ENCODE measurements at regions not wholly inside any gene's neighbourhood (a gene's known extent, or its start where the extent isn't known, plus 50 kb on each side); places are given as distances from the start of the nearest gene placed in this dataset.

DNA sequence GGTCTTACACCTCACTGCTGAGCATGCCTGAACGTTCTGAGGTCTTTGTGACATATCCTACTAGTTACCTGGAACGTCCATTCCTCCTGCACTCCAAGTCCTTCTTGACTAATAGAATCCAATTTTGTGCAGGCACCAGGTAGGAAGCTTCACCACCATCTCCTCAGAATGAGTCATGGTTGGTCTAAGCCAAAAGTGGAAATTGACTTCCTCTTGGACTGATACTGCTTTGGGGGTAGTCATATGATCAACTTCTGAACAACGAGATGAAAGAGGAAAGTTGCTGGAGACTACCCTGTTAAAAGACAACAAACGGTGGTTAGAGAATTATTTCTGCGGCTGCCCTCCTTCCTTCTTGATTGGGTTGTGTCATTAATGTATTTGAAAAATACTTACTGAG is 374.2 kb upstream of the LARGE1 start:
- H3K27me3 ChIP-seq (ENCODE audit: insufficient read depth, poor library complexity, severe bottlenecking), result peaks cover 2% of the 10 kb centered on the region

DNA sequence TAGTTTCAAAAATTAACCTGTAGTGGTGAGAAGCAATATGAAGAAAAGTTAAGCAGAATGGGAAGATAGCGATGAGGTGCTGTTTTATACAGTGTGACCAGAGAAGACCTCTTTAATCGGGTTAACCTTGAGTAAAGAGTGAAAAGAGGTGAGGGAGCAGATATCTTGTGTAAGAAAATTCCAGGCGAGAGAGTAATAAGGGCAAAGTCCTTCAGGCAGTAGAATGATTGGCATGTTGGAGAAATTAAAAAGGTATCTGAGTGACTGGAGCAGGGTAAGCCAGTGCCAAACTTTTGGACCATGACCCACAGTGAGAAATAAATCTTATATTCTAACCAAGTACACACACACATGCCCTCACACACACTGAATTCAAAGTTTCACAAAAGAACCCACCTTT is 374.7 kb upstream of the LARGE1 start:
- H3K4me3 ChIP-seq (ENCODE audit: severe bottlenecking), result no peak overlapping the region
- ATAC-seq (ENCODE audit: low read depth) (no peak), DNase-seq (ENCODE audit: low spot score) (no peak)
- TF ChIP-seq, protein P1, sequence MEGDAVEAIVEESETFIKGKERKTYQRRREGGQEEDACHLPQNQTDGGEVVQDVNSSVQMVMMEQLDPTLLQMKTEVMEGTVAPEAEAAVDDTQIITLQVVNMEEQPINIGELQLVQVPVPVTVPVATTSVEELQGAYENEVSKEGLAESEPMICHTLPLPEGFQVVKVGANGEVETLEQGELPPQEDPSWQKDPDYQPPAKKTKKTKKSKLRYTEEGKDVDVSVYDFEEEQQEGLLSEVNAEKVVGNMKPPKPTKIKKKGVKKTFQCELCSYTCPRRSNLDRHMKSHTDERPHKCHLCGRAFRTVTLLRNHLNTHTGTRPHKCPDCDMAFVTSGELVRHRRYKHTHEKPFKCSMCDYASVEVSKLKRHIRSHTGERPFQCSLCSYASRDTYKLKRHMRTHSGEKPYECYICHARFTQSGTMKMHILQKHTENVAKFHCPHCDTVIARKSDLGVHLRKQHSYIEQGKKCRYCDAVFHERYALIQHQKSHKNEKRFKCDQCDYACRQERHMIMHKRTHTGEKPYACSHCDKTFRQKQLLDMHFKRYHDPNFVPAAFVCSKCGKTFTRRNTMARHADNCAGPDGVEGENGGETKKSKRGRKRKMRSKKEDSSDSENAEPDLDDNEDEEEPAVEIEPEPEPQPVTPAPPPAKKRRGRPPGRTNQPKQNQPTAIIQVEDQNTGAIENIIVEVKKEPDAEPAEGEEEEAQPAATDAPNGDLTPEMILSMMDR (IDR thresholded peaks at IDR 0.05; ENCODE audit: poor library complexity, severe bottlenecking), result no peak
- H3K4me1 ChIP-seq (ENCODE audit: insufficient read depth, poor library complexity, severe bottlenecking), result no peaks in the 10 kb centered on the region
- H3K27me3 ChIP-seq (ENCODE audit: insufficient read depth, poor library complexity, severe bottlenecking), result peaks cover 2% of the 10 kb centered on the region
- H3K27ac ChIP-seq (ENCODE audit: poor library complexity, severe bottlenecking), result no peak overlapping the region
- H3K36me3 ChIP-seq (ENCODE audit: low read depth), result no peaks in the 10 kb centered on the region
- no peaks in the 10 kb centered on the region for H3K9me3 ChIP-seq (ENCODE audit: severe bottlenecking)

More for the DNA sequence above, 374.2 kb upstream of the LARGE1 start:
- Histone ChIP-seq H3K36me3 (ENCODE audit: low read depth) (no peaks in the 10 kb centered on the region), H3K27ac (ENCODE audit: poor library complexity, severe bottlenecking) (no peak overlapping the region), H3K4me1 (ENCODE audit: insufficient read depth, poor library complexity, severe bottlenecking) (no peaks in the 10 kb centered on the region), H3K9me3 (ENCODE audit: severe bottlenecking) (no peaks in the 10 kb centered on the region), H3K4me3 (ENCODE audit: severe bottlenecking) (no peak overlapping the region)
- TF ChIP-seq, protein P1 (IDR thresholded peaks at IDR 0.05; ENCODE audit: poor library complexity, severe bottlenecking), result no peak
- ATAC-seq (ENCODE audit: low read depth), result no peak
- no peak for DNase-seq (ENCODE audit: low spot score)

DNA sequence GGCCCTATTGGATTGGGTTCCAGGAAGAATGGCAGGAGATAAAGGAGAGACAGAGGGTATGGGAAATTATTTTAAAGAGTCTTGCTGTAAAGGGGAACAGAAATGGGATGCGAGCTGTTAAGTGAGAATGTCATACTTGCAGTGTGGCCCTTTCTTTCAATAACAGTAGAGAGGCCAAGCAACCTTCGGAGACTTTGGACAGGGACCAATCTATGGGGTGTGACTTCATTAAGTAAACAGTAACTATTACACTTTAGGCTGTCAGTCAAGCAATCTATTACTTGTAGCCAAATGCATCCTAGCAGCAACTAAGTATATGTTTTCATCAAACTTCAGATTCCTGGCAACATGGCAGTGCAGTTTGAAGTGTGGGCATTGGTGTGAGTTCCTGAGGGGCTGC is 376.2 kb upstream of the LARGE1 start:
- H3K27me3 ChIP-seq (ENCODE audit: insufficient read depth, poor library complexity, severe bottlenecking), result peaks cover 2% of the 10 kb centered on the region
- H3K9me3 ChIP-seq (ENCODE audit: severe bottlenecking), result no peaks in the 10 kb centered on the region
- no peak overlapping the region for H3K27ac ChIP-seq (ENCODE audit: poor library complexity, severe bottlenecking)
- H3K36me3 ChIP-seq (ENCODE audit: low read depth), result no peaks in the 10 kb centered on the region
- no peaks in the 10 kb centered on the region for H3K4me1 ChIP-seq (ENCODE audit: insufficient read depth, poor library complexity, severe bottlenecking)
- no peak overlapping the region for H3K4me3 ChIP-seq (ENCODE audit: severe bottlenecking)
- TF ChIP-seq, protein P1 (IDR thresholded peaks at IDR 0.05; ENCODE audit: poor library complexity, severe bottlenecking), result no peak
- ATAC-seq (ENCODE audit: low read depth) (no peak), DNase-seq (ENCODE audit: low spot score) (no peak)

DNA sequence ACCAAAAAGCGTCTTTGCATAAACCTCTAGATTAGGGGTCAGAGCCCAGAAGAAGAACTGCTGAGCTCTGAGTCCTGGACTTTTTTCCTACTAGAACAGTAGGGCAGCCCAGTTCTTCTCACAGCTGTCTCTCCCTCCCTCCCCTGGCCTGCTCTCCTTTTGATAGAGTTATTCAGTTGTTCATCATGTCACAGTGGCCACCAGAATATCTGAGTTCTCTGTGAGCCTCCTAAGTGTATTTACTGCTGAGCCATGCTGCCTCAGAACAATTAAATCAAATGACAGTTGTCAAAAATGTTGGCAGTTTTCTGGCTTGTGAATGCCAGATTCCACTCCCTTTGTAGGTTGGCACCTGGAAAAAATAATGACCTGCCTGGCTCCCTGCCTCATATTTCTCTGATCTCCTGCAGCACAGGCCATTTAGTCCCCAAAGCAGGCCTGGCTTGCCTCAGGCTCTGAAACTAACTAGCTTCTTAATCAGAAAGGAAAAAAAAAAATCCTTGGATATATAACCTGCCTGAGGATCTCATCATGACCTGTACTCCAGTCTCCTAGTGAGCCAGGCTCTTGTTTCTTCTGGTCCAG is 377.4 kb upstream of the LARGE1 start:
- H3K9me3 ChIP-seq (ENCODE audit: severe bottlenecking), result no peaks in the 10 kb centered on the region
- DNase-seq (ENCODE audit: low spot score), result no peak
- H3K4me3 ChIP-seq (ENCODE audit: severe bottlenecking), result no peak overlapping the region
- no peaks in the 10 kb centered on the region for H3K4me1 ChIP-seq (ENCODE audit: insufficient read depth, poor library complexity, severe bottlenecking)
- TF ChIP-seq, protein P1 (IDR thresholded peaks at IDR 0.05; ENCODE audit: poor library complexity, severe bottlenecking), result no peak
- no peak for ATAC-seq (ENCODE audit: low read depth)
- no peak overlapping the region for H3K27ac ChIP-seq (ENCODE audit: poor library complexity, severe bottlenecking)
- H3K27me3 ChIP-seq (ENCODE audit: insufficient read depth, poor library complexity, severe bottlenecking), result no peaks in the 10 kb centered on the region
- no peaks in the 10 kb centered on the region for H3K36me3 ChIP-seq (ENCODE audit: low read depth)

DNA sequence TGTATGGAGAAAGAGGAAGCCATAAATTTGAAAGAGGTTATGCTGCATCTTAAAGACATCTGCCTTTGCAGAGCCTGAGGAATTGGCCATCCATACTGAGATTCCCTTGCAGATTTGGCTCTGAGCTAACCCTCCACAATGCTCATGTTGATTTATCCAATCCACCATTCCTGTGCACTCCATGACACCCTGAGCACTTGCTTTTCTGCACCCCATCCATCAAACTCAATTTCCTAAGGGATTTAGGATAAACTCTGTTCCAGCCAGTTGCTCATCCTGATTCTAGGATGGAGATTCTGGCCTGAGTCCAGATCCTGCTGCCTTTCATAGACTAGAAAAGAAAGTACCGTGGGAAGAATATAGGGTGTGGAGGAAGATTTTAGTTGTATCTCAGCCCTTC is 379.2 kb upstream of the LARGE1 start:
- no peaks in the 10 kb centered on the region for H3K4me1 ChIP-seq (ENCODE audit: insufficient read depth, poor library complexity, severe bottlenecking)
- H3K27me3 ChIP-seq (ENCODE audit: insufficient read depth, poor library complexity, severe bottlenecking), result no peaks in the 10 kb centered on the region
- H3K9me3 ChIP-seq (ENCODE audit: severe bottlenecking), result no peaks in the 10 kb centered on the region
- ATAC-seq (ENCODE audit: low read depth), result no peak
- no peak overlapping the region for H3K27ac ChIP-seq (ENCODE audit: poor library complexity, severe bottlenecking)
- TF ChIP-seq, protein P1 (IDR thresholded peaks at IDR 0.05; ENCODE audit: poor library complexity, severe bottlenecking), result no peak
- no peaks in the 10 kb centered on the region for H3K36me3 ChIP-seq (ENCODE audit: low read depth)
- no peak for DNase-seq (ENCODE audit: low spot score)
- no peak overlapping the region for H3K4me3 ChIP-seq (ENCODE audit: severe bottlenecking)
